ENCODE measurements at regions not wholly inside any gene's neighbourhood (a gene's known extent, or its start where the extent isn't known, plus 50 kb on each side); places are given as distances from the start of the nearest gene placed in this dataset.

- Histone ChIP-seq H2BK15ac (ENCODE audit: low read length) (no peak overlapping the region), H3K79me1 (ENCODE audit: low read depth, low read length) (no peaks in the 10 kb centered on the region), H3K79me2 (ENCODE audit: control insufficient read depth in 1 of 2, insufficient read depth in 2 of 2, low read length in 2 of 2) (no peaks in the 10 kb centered on the region), H4K20me1 (replicated peaks in 1 of 2; ENCODE audit: control insufficient read depth in 1 of 2, insufficient read depth in 2 of 2, low read length in 2 of 2) (no peaks in the 10 kb centered on the region), H3K18ac (ENCODE audit: extremely low read depth, low read length) (peak overlapping the region; percentile 78), H2BK120ac (replicated peaks; ENCODE audit: low read depth, low read length) (no peak overlapping the region), H3K9me3 (ENCODE audit: insufficient read depth in 2 of 2, low read depth in 1 of 2, low read length in 1 of 2) (no peaks in the 10 kb centered on the region), H4K8ac (ENCODE audit: extremely low read depth, insufficient read depth, low read length) (peak overlapping the region; percentile 51; the same call in 1 of the 2 replicates), H3K56ac (replicated peaks; ENCODE audit: insufficient read length, low read depth, low read length) (no peak overlapping the region), H3K27ac (ENCODE audit: low read depth, low read length) (no peak overlapping the region), H3K9ac (replicated peaks in 1 of 4; ENCODE audit: extremely low read depth in 1 of 4, low read depth in 3 of 4, low read length in 3 of 4) (no peak overlapping the region), H3K4me2 (ENCODE audit: insufficient read depth in 1 of 2, low read depth in 2 of 2, low read length in 2 of 2) (peak overlapping the region; percentile 14 to 59; a peak in 3 of 4 replicates), H4K91ac (replicated peaks; ENCODE audit: insufficient read length, low read length) (no peak overlapping the region), H3K4me3 (ENCODE audit: extremely low read depth in 1 of 4, insufficient read depth in 2 of 4, low read depth in 3 of 4, low read length in 4 of 4) (peak overlapping the region in 1 of 4 experiments; percentile 38; a peak in 1 of 8 replicates), H4K5ac (ENCODE audit: insufficient read length, low read depth, low read length) (no peak overlapping the region), H2BK12ac (ENCODE audit: low read depth, low read length) (peak overlapping the region; percentile 80; the same call in 1 of the 2 replicates), H2BK20ac (ENCODE audit: low read length) (no peak overlapping the region), H3K4ac (replicated peaks; ENCODE audit: insufficient read length, low read depth, low read length) (no peak overlapping the region), H3K4me1 (replicated peaks in 1 of 4; ENCODE audit: control insufficient read depth in 3 of 4, insufficient read depth in 4 of 4, low read length in 3 of 4) (peaks cover 0 to 3% (median 1%) of the 10 kb centered on the region in 4 experiments; a peak in 2 of 7 replicates), H3K27me3 (replicated peaks in 1 of 4; ENCODE audit: control insufficient read depth in 3 of 4, extremely low read depth in 1 of 4, insufficient read depth in 3 of 4, low read length in 3 of 4) (no peaks in the 10 kb centered on the region), H2AFZ (ENCODE audit: low read length) (peak overlapping the region; percentile 76; the same call in 1 of the 2 replicates), H3K14ac (ENCODE audit: insufficient read length) (no peak overlapping the region), H3K23me2 (ENCODE audit: low read depth, low read length) (no peaks in the 10 kb centered on the region), H3K23ac (ENCODE audit: insufficient read length) (no peak overlapping the region), H2BK5ac (ENCODE audit: low read depth, low read length) (0 out of 2 replicates have a peak overlapping the region, but pooled peaks have one; percentile 52), H3K36me3 (ENCODE audit: control insufficient read depth in 2 of 4, insufficient read depth in 4 of 4, low read length in 3 of 4) (no peaks in the 10 kb centered on the region), H2AK5ac (ENCODE audit: low read depth, low read length) (no peak overlapping the region)
- peak in 1 of 2 experiments; percentile 95 for DNase-seq (ENCODE audit: low read depth in 1 of 2, low spot score in 2 of 2)
- WGBS, 2 experiments (ENCODE audit: extremely low coverage in 1 of 2, insufficient coverage in 1 of 2, insufficient read length in 1 of 2, insufficient replicate concordance in 2 of 2, low coverage in 1 of 2, low lambda C conversion rate in 2 of 2, missing lambda C conversion rate in 1 of 2): 44% methylated on average over 23 of the region's 25 CpGs; no CpG with 5 or more reads in 1 of the 2 experiments
- FAIRE-seq: peak; percentile 32
- ChIA-PET POLR2A (ENCODE audit: partially characterized antibody) (no interaction called here), CTCF (ENCODE audit: partially characterized antibody) (interaction anchor here (0.7 to 8.4 kb wide), 23 partner anchors 9 to 1647 kb away, joined by 3 to 94 read pairs (median 4); no protein-coding TSS in a partner anchor)
- TF ChIP-seq GABPA (IDR thresholded peaks at IDR 0.05; ENCODE audit: borderline replicate concordance, insufficient read depth, low read length) (no peak), CTCF (IDR thresholded peaks at IDR 0.05; ENCODE audit: control extremely low read depth in 1 of 3, insufficient read depth in 1 of 3, low read depth in 1 of 3, low read length in 3 of 3) (peak; percentile 77 to 82 (median 78)), JUN (IDR thresholded peaks at IDR 0.05; ENCODE audit: low read depth, low read length) (no peak), GTF2F1 (IDR thresholded peaks at IDR 0.05; ENCODE audit: borderline replicate concordance, low read depth, low read length) (no peak), BACH1 (IDR thresholded peaks at IDR 0.05; ENCODE audit: low read length) (peak; percentile 32; the same call in 1 of the 2 replicates), SIN3A (conservative IDR thresholded peaks at IDR 0.05 in 1 of 2, IDR thresholded peaks at IDR 0.05 in 1 of 2; ENCODE audit: low read depth in 1 of 2, low read length in 2 of 2) (no peak), RBBP5 (IDR thresholded peaks at IDR 0.05; ENCODE audit: borderline replicate concordance, low read depth, low read length) (no peak), RAD21 (IDR thresholded peaks at IDR 0.05 in 1 of 2, conservative IDR thresholded peaks at IDR 0.05 in 1 of 2; ENCODE audit: low read depth in 2 of 2, low read length in 2 of 2) (peak; percentile 79 to 83)
Observed at GRCh38 chr19:30669329-30670010, 297.3 kb downstream of the ZNF536 start.
